Neural progenitor cell (in vitro differentiated cells): ENCODE measurements at regions not wholly inside any gene's neighbourhood (a gene's known extent, or its start where the extent isn't known, plus 50 kb on each side); places are given as distances from the start of the nearest gene placed in this dataset.

Source experiments
- EZH2phosphoT487 ChIP-seq: fragments of 200-600 bp; sonication (generic); IDR thresholded peaks from 2 replicates; pipeline ENCODE4 v1.6.1; 2017; ENCODE audit warnings: antibody characterized with exemption
- TF ChIP-seq, protein P1 (sequence below): fragments of 200-600 bp; sonication (generic); IDR thresholded peaks from 2 replicates; pipeline ENCODE4 v1.5.1; 2017; ENCODE audit warnings: antibody characterized with exemption, mild to moderate bottlenecking

DNA sequence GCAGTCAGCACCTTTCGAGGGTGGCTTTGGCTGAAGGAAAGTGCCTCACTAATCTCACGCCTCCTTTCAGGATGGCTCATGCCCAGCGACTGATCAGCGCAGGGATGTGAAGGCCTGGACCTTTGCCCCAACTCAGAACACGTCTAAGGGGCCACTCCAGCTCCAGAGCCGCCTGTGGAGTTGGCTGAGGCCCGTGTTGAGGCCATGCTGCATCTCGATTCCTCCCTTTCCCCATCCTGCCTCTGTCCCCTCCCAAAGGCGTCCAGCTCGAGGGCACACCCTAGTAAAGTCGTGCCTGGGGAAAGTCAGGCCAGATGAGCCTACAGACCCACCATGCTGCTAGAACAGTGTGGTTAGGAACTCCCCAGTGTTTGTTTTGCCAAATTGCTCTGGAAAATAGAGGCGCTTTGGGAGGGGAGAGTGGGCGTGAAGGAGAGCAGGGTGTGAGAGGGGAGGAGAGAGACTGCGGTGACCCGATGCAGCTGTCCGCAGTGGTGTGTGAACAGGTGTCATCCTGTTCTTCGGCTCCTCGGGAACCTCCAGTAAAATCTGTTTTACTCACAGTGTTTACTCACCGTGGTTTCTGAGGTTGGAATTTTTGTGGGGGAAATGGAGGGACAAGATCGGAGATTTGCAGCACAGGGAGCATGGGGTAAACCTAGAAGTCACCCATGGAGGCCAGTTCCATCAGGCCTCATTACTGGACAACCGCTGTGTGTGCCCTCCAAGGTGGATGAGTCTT lies 85.0 kb upstream of the PMEPA1 start:
- TF ChIP-seq, protein P1, sequence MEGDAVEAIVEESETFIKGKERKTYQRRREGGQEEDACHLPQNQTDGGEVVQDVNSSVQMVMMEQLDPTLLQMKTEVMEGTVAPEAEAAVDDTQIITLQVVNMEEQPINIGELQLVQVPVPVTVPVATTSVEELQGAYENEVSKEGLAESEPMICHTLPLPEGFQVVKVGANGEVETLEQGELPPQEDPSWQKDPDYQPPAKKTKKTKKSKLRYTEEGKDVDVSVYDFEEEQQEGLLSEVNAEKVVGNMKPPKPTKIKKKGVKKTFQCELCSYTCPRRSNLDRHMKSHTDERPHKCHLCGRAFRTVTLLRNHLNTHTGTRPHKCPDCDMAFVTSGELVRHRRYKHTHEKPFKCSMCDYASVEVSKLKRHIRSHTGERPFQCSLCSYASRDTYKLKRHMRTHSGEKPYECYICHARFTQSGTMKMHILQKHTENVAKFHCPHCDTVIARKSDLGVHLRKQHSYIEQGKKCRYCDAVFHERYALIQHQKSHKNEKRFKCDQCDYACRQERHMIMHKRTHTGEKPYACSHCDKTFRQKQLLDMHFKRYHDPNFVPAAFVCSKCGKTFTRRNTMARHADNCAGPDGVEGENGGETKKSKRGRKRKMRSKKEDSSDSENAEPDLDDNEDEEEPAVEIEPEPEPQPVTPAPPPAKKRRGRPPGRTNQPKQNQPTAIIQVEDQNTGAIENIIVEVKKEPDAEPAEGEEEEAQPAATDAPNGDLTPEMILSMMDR: no peak
- TF ChIP-seq EZH2phosphoT487: no peak
